ENCODE measurements at regions not wholly inside any gene's neighbourhood (a gene's known extent, or its start where the extent isn't known, plus 50 kb on each side); places are given as distances from the start of the nearest gene placed in this dataset.

DNA sequence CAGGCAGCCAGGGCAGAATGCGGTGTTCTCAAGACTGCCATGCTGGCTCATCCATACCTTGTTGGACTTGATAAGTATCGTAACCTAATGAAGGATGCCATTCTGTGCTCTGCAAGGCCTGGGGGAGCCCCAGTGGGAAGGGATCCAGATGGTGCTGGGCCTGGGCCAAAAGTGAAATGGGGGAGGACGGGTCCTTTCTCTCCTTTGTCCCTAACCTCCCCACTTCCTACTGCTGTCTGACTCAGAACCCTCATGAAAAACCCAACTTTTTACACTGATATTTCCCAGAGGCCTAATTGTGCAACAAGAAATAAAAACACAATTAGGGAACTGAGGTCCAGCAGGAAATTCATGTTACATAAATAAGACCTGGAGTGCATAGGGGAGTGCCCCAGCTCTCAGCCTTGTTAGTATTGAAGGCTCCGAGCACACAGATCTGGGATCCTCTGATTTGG is 193.7 kb upstream of the SVIL start:
- Histone ChIP-seq H3K4me3 (replicated peaks in 1 of 3; ENCODE audit: insufficient read depth in 1 of 3, low read depth in 2 of 3, low read length in 3 of 3) (no peak overlapping the region), H4K20me1 (ENCODE audit: insufficient read depth, low read length) (no peaks in the 10 kb centered on the region), H3K4me1 (ENCODE audit: insufficient read depth, low read length) (peaks cover 29% of the 10 kb centered on the region), H3K27ac (ENCODE audit: extremely low read length, insufficient read depth, low read length) (no peak overlapping the region), H3K79me2 (ENCODE audit: insufficient read depth, low read length) (no peaks in the 10 kb centered on the region), H3K36me3 (replicated peaks in 1 of 2; ENCODE audit: control insufficient read depth in 1 of 2, insufficient read depth in 2 of 2, low read length in 2 of 2) (no peaks in the 10 kb centered on the region), H3K4me2 (ENCODE audit: low read depth, low read length) (no peak overlapping the region), H3K27me3 (ENCODE audit: control insufficient read depth in 1 of 2, insufficient read depth in 2 of 2, low read length in 2 of 2) (peaks cover 2 to 4% of the 10 kb centered on the region in 2 experiments; a peak in 1 of 5 replicates), H3K9me3 (ENCODE audit: low read length) (no peaks in the 10 kb centered on the region), H3K9ac (ENCODE audit: insufficient read depth, low read depth, low read length) (no peak overlapping the region), H2AFZ (ENCODE audit: low read length) (no peak overlapping the region)
- POLR2A ChIA-PET: no interaction called here
- DNase-seq (ENCODE audit: low spot score) (no peak), FAIRE-seq (no peak), ATAC-seq (no peak)
- in situ Hi-C loops (cut with HindIII; ENCODE audit: extremely low pct_ligation_motif_present, low pct_unique_long_range_greater_than_20kb): no loop called here
- TF ChIP-seq, protein P1, sequence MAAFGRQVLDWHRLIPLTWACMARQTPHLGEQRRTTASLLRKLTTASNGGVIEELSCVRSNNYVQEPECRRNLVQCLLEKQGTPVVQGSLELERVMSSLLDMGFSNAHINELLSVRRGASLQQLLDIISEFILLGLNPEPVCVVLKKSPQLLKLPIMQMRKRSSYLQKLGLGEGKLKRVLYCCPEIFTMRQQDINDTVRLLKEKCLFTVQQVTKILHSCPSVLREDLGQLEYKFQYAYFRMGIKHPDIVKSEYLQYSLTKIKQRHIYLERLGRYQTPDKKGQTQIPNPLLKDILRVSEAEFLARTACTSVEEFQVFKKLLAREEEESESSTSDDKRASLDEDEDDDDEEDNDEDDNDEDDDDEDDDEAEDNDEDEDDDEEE (CRISPR knock-in tag; IDR thresholded peaks at IDR 0.05): no peak
- TF ChIP-seq AHDC1 (CRISPR knock-in tag; IDR thresholded peaks at IDR 0.05; ENCODE audit: borderline replicate concordance) (no peak), ZFP41 (CRISPR knock-in tag; IDR thresholded peaks at IDR 0.05; ENCODE audit: borderline replicate concordance) (no peak), NFIB (CRISPR knock-in tag; IDR thresholded peaks at IDR 0.05; ENCODE audit: borderline replicate concordance) (no peak), KDM2A (CRISPR knock-in tag; IDR thresholded peaks at IDR 0.05; ENCODE audit: borderline replicate concordance, low read depth) (no peak), MTF2 (CRISPR knock-in tag; IDR thresholded peaks at IDR 0.05; ENCODE audit: borderline replicate concordance) (no peak), PCBP1 (IDR thresholded peaks at IDR 0.05; ENCODE audit: borderline replicate concordance, low read depth, low read length) (no peak)
- intact Hi-C loops (cut with micrococcal nuclease; ENCODE audit: unreplicated experiment): no loop called here
- CTCF ChIA-PET (ENCODE audit: low intra/inter-chr PET ratio, low total read pairs): no interaction called here
- BruUV-seq (replicated peaks): no TSS peak
- 33% methylated on average over 4 of the region's 4 CpGs for WGBS (ENCODE audit: low lambda C conversion rate)
